Heart left ventricle (tissue), 13 donors: ENCODE measurements at regions not wholly inside any gene's neighbourhood (a gene's known extent, or its start where the extent isn't known, plus 50 kb on each side); places are given as distances from the start of the nearest gene placed in this dataset.

Experiments
- CTCF ChIP-seq, 12 donors: fragments of 200-600 bp; sonication (generic) in 4 of 12; IDR thresholded peaks; one replicate each; pipeline versions ENCODE4 v1.5.0 to v1.8.0; 2018 to 2022; ENCODE audit warnings: antibody characterized with exemption in 12 of 12, mild to moderate bottlenecking in 5 of 12
- POLR2A ChIP-seq, 2 donors: fragments of 450-650 bp; IDR thresholded peaks; one replicate each; pipeline ENCODE4 v1.6.1; 2017; ENCODE audit warnings: antibody characterized with exemption in 2 of 2, mild to moderate bottlenecking in 2 of 2, moderate library complexity in 2 of 2
- donor health status: ischemic (EF 13 %, LVEDD 7.1; RV severe dilation, severe dysfunction).
- donor health status: DM: no; HTN: yes; CAD: no.
- donor health status: DM: no; HTN: no; CAD: no.
- donor health status: ischemic (EF 25% LVEDD 6.9; RV normal size, moderate dysfunction).
- donor health status: ischemic (EF 25% LVEDD 5.7; RV mildly dilated, moderate dysfunction).
- donor health status: ischemic (EF 35%, LVEDD 5.7; RV mildly dilated, moderate dysfunction).
- donor health status: nonischemic (EF 11% LVEDD 7.7; RV severe dilation, severe dysfunction).
- donor health status: DM: yes; HTN: yes; CAD: no.
- donor health status: PGD.
- donor health status: ischemic (EF 29% LVEDD 5.4; RV normal size, mild dysfunction).
- donor health status: nonischemic (EF 23%, LVEDD 6.1; RV moderate dilation, normal function).

- TF ChIP-seq POLR2A (IDR thresholded peaks at IDR 0.05) (no peak), CTCF (IDR thresholded peaks at IDR 0.05) (no peak)
Observed at GRCh38 chr7:135801877-135802276, 53.3 kb upstream of the FAM180A start.
